Astrocyte of the hippocampus (primary cell): ENCODE measurements at regions not wholly inside any gene's neighbourhood (a gene's known extent, or its start where the extent isn't known, plus 50 kb on each side); places are given as distances from the start of the nearest gene placed in this dataset.
"Not testable (repeated sequence)": the region's sequence is repeated elsewhere in the genome, so short reads cannot be mapped to it uniquely, and the experiment has no call there.

ENCODE experiments used
- DNase-seq: peaks from one replicate; pipeline ENCODE4 v3.0.0; 2011; ENCODE audit warnings: low read depth, low spot score

DNA sequence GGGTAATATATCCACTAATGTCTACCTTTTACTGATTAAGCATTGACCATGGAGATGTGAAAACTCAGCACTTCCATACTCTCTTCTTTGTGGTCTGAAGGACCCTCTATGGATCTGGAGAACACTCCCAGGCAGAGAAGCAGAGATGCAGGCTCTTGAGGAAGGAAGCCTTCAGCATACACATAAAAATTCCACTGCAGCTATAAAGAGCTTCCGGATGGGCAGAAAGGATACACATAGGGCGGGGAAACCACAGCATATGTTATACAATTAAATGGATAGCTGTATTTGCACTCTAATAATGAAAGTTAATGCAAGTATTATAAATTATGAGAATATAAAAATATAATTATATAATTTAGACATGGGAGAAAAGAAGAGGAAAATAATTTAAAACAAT lies 1258.2 kb upstream of the ALCAM start:
- no peak for DNase-seq

DNA sequence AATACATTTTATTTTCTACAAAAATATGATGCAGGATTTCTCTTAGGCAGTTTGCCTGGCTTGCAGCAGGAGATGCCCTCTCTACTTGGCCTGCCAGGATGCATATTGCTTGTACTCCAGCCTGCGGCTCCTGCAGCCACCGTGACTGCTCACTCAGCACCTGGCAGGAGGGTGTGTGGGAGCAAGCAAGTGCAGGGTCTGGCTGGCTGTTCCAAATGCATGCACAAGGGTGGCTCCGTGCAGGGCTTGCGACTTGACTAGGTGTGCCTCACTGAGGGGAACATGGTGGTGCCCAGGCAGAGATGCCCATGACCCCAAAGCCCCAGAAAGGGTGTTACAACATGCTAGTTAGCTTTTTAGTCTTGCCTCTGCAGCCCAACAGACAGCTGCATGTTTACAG lies 1240.2 kb upstream of the ALCAM start:
- DNase-seq, result no peak

DNA sequence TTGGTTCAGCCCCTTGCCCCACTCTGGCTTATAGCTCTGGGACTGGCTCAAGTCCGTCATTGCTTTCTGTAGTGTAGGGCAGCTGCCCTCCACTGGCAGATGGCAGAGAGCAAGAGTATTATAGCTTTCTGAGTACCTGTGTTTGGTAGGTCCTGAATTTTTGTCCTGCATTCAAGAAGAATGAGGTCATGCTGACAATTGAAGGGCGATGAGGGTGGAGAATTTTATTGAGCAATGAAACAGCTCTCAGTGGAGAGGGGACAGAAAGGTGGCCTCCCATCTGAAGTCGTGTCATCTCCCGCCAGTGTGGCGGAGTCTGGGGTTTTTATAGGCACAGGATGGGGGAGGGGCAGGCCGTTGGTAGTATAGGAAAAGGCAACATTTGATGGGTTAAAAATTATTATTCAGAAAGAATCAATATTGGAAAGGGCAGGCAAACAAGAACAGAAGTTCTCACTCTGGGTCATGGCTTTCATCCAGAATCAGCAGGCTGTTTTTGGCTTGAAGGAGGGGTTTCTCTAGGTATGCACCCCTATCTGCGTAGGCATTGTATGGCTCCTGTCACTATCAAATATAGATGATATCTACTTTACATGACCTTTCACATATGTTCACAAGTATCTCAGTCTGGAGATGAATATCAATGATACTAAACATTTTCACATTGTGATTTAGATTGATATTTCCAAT lies 1239.7 kb upstream of the ALCAM start:
- DNase-seq, result no peak

DNA sequence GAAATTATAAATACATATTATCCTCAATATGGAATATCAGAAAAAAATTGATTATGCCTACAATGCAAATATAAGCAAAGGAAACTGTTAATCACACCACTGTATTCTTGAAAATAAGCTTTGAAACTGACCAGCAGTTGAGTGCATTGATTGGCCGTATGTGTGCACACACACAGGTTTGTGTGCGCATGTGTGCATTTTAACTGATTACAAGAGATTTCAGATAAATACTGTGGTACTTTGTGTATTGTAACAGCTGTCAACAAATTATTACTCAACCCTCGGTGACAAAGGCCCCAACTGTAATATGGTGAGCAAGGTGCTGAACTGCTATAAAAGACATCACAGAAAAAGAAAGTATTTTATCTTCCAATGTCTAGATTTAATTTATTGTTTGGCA lies 1238.9 kb upstream of the ALCAM start:
- DNase-seq, result no peak

DNA sequence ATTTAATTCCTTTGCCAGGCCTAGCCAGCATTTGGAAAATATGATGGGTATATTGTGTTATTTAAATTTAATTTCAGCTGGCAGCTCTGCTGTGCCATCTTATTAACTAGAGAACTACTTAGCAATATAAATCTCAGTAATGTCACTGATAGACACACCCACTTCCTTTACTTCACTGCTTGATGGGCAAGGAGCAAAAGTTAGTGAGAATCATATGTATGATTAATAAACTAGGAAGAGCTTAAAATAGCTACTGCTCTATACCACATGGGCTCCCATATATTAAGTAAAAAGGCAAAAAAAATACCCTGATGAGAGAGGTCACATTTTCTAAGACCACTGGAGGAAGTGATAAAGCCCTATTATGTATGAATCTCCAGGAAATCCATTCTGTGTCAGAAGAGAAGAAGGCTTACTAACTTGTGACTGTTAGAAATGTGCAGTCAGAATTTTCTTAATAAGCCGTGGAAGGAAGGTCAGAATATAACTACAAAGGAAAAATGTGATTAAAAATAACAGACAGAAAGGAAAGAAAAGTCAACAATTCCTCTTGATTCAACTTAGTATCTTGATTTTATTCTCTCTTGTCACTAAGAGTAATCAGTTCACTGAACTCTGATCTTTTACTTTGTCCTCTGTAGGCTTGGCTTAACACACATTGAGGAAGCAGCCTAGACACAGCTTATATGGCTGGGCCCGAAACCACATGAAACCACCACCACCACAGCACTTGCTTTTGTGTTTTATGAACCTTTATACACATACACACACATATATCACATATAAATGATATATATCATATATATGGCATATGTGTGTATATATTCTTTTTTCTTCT lies 1233.9 kb upstream of the ALCAM start:
- no peak for DNase-seq

DNA sequence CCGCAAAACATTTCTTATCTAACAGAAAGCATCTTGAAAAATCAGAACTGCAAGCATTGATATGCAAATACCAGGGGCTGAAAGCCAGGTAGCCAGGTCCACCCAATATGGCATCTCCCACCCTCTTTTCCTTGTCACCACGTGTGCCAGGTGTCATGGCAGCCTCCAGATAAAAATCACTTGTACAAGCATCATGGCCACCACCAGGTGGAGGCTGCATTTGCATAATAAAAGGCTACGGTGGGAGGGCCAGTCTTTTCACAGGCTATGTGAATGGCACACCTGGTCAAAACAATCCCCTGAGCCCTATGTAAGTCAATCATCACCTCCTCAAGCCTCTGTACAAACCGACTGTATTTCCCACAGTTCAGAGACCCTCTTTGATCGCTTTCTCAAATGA lies 1233.1 kb upstream of the ALCAM start:
- no peak for DNase-seq

DNA sequence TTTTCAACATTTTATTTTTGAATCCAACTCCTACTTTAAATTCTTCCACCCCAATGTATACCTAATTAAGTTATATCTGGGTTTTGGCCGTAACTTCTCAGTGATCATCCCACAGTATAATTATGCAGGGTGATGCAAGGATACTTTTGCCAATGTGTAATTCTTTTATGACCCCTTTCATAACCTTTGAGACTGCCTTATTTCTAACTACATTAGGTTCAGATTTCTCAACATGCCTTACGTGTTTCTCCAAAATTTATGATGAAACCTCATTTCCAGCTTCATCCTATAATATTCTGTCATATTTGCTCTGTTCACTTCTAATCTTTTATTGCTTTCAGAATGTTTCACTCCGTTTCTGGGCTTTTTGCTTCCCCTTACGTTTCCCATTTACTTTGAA lies 1229.6 kb upstream of the ALCAM start:
- DNase-seq, result no peak

DNA sequence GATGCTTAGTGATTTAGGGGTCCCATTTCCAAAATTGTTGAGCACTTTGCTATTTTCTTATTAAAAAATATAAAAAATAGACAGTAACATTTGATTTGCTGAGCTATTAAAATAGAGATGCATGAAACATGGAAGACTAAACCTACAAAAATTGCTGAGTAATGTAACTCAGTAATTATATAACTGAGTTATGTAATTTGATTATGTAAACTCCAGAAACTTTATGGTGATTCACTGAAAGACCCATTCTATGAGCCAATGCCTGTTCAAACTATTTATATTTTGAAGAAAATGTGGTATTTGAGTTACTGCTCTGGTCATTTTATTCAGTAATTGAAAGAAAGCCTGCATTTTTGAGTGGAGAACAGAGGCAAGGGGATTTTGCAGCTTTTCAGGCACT lies 1221.5 kb upstream of the ALCAM start:
- no peak for DNase-seq

DNA sequence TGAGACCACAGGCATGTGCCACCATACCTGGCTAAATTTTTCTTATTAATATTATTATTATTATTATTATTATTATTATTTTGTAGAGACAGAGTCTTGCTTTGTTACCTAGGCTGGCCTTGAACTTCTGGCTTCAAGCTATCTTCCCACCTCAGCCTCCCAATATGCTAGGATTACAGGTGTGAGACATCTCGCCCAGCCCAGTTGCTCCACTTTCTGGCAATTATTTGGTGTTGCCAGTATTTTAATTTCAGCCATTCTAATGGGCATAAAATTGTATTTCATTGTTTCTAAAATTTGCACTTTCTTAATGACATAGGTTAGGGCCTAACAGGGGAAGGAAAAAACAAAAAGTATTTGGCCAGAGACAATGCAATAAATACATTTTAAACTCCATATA lies 1217.6 kb upstream of the ALCAM start:
- DNase-seq, result no peak

DNA sequence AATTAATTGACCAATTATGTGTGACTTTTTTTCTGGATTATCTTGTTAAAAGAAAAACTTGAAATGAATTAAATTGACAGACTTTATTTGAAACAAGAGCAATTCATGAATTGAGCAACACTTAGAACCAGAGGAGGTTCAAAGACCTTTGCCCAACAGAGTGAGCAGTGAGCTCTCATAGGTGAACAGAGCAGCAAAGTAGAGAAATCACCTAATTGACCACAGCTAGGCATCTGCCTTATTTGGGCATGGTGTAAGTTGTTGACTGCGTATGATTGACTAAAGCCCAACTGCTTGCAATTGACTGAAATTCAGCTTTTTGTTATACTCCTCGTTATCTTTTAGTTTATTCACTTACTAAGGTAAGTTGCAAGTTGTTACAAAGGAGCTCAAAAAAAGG lies 1216.0 kb upstream of the ALCAM start:
- DNase-seq, result no peak

DNA sequence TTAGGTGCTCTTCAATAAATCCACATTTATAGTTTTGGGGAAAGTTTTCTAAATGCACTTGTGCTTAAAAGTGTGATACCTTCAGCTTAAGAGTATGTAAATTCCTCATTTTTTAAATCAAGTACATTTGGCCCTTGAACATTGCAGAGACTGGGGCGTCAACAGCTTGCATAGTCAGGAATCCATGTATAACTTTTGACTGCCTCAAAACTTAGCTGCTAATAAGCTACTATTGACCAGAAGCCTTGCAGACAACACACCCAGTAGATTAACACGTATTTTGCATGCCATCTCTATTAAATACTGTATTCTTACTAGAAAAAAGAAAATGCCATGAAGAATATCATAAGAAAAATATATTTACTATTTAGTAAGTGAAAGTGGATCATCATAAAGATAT lies 1211.8 kb upstream of the ALCAM start:
- DNase-seq, result no peak

DNA sequence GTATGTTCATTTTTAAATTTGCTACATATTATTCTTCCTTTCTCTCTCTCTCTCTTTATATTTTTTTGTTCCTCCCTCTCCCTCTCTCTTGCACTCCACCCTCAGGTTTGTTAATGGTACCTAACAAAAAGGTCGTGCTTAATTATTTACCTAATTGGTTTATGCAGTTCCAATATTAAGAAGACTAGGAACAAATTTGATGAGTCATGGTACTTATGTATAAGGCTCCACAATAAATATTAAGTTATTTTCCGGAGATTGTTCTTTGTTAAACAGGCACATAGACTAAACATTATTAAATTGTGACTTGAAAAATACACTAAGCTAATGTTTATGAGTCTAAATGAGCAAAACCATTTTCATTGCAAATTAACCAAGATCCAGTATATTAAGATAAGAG lies 1200.8 kb upstream of the ALCAM start:
- no peak for DNase-seq

DNA sequence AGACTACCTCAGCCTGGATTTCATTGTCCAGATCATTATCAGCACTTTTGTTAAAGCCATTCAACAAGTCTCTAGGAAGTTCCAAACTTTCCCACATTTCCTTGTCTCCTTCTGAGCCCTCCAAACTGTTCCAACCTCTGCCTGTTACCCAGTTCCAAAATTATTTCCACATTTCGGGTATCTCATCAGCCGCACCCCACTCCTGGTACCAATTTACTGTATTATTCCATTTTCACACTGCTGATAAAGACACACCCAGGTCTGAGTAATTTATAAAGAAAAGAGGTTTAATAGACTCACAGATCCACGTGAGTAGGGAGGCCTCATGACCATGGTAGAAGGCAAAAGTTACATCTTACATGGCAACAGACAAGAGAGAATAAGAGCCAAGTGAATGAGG lies 1198.3 kb upstream of the ALCAM start:
- no peak for DNase-seq

DNA sequence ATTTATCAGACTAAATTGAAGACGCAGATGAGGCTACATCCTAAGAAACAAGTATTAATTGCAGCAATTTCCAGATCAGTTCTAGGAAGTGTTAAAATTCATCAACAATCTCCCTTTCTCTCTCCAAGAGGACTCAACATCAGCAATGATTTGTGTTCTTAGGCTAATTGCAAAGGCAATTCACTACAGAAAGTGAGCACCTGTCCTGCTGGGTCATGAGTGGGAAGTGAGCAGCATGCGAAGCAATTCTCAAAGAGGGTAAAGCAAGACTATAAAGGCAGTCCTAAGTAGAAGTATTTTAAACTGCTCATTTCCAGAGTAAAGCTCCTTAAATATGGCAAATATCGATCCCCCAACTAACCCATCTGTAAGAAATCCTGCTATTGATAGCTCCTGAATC lies 1191.0 kb upstream of the ALCAM start:
- no peak for DNase-seq

DNA sequence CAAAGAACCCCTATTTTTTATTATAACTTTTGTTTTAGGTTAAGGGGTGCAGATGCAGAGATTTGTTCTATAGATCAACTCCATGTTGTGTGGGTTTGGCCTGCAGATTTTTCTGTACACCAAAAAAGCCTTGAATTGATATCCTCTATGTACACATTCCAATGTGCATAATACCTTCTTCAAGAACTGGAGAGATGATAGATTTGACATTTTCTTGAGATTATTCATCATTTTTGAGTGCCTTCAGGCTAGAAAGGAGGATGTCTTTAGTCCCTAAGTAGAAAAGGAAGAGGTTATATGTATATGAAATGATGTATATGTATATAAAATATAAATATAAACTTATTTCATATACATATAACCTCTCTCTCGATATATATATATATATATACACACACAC lies 1190.0 kb upstream of the ALCAM start:
- DNase-seq, result no peak

DNA sequence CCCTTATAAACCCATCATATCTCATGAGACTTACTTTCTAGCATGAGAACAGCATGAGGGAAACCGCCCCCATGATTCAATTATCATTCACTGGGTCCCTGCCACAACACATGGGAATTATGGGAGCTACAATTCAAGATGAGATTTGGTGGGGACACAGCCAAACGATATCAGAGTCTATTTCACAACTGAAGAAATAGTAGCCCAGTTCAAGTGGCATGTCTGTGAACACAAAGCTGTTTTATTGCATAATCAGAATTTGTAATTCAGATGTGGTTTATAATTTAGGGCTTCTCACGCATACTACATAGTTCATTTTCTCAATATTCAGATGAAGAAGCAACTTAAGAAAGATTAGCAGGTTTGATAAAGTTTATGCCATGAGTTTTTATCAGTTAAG lies 1188.0 kb upstream of the ALCAM start:
- DNase-seq, result no peak

DNA sequence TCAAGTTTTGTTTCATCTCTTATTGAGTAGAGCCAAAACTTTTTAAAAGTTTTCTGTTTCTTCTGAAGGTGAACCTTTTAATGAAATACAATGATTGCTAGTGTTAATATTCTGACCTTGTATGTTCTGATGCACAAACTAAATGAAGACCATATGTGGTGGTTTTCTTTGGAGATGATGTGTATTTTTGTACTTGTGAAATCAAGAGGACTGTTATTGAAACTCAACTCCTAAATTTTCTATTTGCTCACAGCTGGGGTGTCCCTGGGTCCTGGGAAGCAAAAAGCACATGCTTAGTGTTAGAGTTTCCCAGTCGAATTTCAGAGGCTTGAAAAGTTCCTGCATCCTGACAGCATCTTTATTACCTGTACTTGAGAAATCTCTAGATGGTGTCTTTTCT lies 1185.8 kb upstream of the ALCAM start:
- DNase-seq, result no peak

DNA sequence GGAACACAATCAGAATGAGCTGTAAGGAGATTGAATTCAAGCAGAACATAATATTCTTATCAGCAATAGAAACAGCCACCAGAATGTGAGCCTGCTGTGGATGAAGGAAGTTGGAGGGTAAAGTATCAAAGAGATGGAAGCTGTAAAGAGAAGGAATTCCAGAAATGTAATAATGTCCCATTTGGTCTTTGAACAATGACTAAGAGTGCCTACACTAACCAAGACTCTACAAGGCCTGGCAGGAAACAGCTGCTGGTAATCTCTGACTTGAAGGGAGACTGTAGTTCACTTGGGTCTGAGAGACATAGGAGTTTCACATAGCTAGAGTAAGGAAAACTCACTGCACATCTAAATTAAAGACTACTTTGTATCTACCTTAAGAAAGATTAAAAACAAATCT lies 1176.0 kb upstream of the ALCAM start:
- DNase-seq, result peak; percentile 12

DNA sequence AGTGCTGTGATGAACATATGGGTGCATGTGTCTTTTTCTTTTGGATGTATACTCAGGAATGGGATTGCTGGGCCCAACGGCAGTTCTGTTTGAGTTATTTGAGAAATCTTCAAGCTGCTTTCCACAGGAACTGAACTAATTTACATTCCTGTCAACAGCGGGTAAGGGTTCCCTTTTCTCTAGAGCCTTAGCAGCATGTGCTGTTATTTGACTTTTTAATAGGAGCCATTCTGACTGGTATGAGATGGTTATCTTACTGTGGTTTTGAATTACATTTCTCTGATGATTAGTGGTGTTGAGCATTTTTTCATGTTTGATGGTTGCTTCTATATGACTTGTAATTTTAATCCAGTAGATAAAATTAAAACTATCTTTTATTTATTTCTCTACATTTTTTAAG lies 1168.6 kb upstream of the ALCAM start:
- peak; percentile 2 for DNase-seq

DNA sequence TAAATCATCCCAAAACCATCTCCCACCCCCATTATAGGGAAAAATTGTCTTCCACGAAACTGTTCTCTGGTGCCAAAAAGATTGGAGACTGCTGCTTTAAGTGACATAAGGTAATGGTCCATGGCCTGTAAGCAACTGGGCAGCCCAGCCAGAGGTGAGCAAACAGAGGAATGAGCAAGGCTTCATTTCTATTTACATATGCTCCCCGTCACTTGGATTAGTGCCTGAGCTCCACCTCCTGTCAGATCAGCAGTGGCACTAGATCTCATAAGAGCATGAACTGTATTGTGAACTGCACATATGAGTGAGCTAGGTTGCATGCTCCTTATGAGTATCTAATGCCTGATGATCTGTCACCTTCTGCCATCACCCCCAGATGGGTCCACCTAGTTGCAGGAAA lies 1159.8 kb upstream of the ALCAM start:
- no peak for DNase-seq

DNA sequence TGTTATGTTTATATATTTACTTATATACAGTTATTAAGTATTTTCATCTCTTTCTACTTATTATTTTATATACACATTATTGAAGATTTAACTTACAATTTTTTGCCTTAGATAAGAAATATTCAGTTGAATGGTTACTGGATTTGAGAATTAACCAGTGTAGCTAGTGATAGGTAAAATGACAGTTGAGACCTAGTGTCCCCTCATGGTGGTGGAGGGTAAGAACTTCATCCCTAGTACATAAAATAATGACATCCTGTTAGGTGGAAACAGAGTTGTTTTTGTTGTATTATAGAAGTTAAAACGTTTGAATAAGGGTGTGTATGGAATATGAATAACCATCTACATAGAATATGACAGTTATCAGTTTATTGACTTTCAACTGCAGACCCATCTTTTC lies 1152.4 kb upstream of the ALCAM start:
- DNase-seq, result no peak

DNA sequence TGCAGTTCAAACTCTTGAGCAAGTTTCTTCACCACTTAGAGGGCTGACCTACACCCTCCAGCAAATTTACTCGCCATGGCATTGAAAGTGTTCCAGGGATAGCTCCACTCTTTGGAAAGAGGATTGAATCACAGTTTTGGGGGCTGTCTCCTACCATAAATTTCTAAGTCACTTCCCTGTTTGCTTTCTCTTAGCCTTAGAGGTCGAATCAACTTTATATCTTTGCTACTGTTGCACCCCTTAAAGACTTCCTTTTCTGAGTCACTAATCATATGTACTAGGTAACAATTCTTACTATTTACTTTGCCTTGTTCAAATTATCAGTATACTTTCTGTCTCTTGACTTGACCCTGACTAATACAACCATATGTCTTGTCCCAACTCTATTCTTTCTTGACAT lies 1151.8 kb upstream of the ALCAM start:
- DNase-seq, result no peak

DNA sequence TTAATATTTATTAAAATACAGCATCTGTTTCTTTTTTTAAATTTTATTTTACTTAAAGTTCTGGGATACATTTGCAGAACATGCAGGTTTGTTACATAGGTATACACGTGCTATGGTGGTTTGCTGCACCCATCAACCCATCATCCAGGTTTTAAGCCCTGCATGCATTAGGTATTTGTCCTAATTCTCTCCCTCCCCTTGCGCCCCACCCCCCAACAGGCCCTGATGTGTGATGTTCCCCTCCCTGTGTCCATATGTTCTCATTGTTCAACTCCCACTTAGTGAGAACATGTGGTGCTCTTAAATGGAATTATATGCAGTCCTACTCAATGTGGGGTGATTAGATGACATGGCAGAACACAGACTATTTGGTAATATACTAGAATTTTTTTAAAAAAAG lies 1147.7 kb upstream of the ALCAM start:
- not testable (repeated sequence) for DNase-seq
